ENCODE measurements at regions not wholly inside any gene's neighbourhood (a gene's known extent, or its start where the extent isn't known, plus 50 kb on each side); places are given as distances from the start of the nearest gene placed in this dataset.

GRCh38 chr13:27367570-27367969, 56.8 kb upstream of the GTF3A start (continued):
- peak; percentile 65; the same call in 1 of the 2 replicates for TF ChIP-seq MEIS2 (CRISPR knock-in tag; IDR thresholded peaks at IDR 0.05)
- no peak for TF ChIP-seq SOX6 (IDR thresholded peaks at IDR 0.05)
- peak; percentile 40; the same call in 1 of the 2 replicates for TF ChIP-seq SOX6 (CRISPR knock-in tag; IDR thresholded peaks at IDR 0.05)
- TF ChIP-seq ARHGAP35 (CRISPR knock-in tag; IDR thresholded peaks at IDR 0.05; ENCODE audit: borderline replicate concordance), result no peak
- TF ChIP-seq HHEX (CRISPR knock-in tag; IDR thresholded peaks at IDR 0.05), result peak; percentile 98
- peak; percentile 44; the same call in 1 of the 2 replicates for TF ChIP-seq CREB1 (IDR thresholded peaks at IDR 0.05)
- TF ChIP-seq CREB1 (CRISPR knock-in tag; IDR thresholded peaks at IDR 0.05), result no peak
- TF ChIP-seq RELA (CRISPR knock-in tag; IDR thresholded peaks at IDR 0.05), result no peak
- TF ChIP-seq EP300 (IDR thresholded peaks at IDR 0.05; ENCODE audit: low read depth in 2 of 2, low read length in 2 of 2), result 0 out of 4 replicates have a peak, but pooled peaks of 1 of the 2 experiments have one; percentile 21
- no peak for TF ChIP-seq EP300 (CRISPR knock-in tag; IDR thresholded peaks at IDR 0.05; ENCODE audit: borderline replicate concordance)
- TF ChIP-seq TBX3 (IDR thresholded peaks at IDR 0.05; ENCODE audit: borderline replicate concordance), result peak; percentile 93
- no peak for TF ChIP-seq MLLT10 (CRISPR knock-in tag; IDR thresholded peaks at IDR 0.05)
- TF ChIP-seq FOXP1 (IDR thresholded peaks at IDR 0.05), result peak; percentile 73
- peak; percentile 75 for TF ChIP-seq FOXP1 (CRISPR knock-in tag; IDR thresholded peaks at IDR 0.05)
- TF ChIP-seq, protein P1, sequence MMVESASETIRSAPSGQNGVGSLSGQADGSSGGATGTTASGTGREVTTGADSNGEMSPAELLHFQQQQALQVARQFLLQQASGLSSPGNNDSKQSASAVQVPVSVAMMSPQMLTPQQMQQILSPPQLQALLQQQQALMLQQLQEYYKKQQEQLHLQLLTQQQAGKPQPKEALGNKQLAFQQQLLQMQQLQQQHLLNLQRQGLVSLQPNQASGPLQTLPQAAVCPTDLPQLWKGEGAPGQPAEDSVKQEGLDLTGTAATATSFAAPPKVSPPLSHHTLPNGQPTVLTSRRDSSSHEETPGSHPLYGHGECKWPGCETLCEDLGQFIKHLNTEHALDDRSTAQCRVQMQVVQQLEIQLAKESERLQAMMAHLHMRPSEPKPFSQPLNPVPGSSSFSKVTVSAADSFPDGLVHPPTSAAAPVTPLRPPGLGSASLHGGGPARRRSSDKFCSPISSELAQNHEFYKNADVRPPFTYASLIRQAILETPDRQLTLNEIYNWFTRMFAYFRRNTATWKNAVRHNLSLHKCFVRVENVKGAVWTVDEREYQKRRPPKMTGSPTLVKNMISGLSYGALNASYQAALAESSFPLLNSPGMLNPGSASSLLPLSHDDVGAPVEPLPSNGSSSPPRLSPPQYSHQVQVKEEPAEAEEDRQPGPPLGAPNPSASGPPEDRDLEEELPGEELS (CRISPR knock-in tag; IDR thresholded peaks at IDR 0.05), result peak; percentile 40; the same call in 1 of the 2 replicates
- no peak for TF ChIP-seq TP53 (CRISPR knock-in tag; conservative IDR thresholded peaks at IDR 0.05)
- peak; percentile 65 for TF ChIP-seq FOXA1 (IDR thresholded peaks at IDR 0.05)
- peak; percentile 51 for TF ChIP-seq FOXA1 (CRISPR knock-in tag; IDR thresholded peaks at IDR 0.05)
- no peak for TF ChIP-seq ZNF331 (CRISPR knock-in tag; IDR thresholded peaks at IDR 0.05)
- TF ChIP-seq ZFP36 (IDR thresholded peaks at IDR 0.05; ENCODE audit: borderline replicate concordance, low read depth, low read length, partially characterized antibody), result peak; percentile 14
- TF ChIP-seq ZNF572 (CRISPR knock-in tag; IDR thresholded peaks at IDR 0.05), result no peak
- no peak for TF ChIP-seq GTF3A (CRISPR knock-in tag; conservative IDR thresholded peaks at IDR 0.05)
- TF ChIP-seq, protein P2, sequence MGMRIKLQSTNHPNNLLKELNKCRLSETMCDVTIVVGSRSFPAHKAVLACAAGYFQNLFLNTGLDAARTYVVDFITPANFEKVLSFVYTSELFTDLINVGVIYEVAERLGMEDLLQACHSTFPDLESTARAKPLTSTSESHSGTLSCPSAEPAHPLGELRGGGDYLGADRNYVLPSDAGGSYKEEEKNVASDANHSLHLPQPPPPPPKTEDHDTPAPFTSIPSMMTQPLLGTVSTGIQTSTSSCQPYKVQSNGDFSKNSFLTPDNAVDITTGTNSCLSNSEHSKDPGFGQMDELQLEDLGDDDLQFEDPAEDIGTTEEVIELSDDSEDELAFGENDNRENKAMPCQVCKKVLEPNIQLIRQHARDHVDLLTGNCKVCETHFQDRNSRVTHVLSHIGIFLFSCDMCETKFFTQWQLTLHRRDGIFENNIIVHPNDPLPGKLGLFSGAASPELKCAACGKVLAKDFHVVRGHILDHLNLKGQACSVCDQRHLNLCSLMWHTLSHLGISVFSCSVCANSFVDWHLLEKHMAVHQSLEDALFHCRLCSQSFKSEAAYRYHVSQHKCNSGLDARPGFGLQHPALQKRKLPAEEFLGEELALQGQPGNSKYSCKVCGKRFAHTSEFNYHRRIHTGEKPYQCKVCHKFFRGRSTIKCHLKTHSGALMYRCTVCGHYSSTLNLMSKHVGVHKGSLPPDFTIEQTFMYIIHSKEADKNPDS (CRISPR knock-in tag; IDR thresholded peaks at IDR 0.05), result no peak
- TF ChIP-seq POLR2G (IDR thresholded peaks at IDR 0.05; ENCODE audit: low read depth, low read length), result no peak
- TF ChIP-seq, protein P3, sequence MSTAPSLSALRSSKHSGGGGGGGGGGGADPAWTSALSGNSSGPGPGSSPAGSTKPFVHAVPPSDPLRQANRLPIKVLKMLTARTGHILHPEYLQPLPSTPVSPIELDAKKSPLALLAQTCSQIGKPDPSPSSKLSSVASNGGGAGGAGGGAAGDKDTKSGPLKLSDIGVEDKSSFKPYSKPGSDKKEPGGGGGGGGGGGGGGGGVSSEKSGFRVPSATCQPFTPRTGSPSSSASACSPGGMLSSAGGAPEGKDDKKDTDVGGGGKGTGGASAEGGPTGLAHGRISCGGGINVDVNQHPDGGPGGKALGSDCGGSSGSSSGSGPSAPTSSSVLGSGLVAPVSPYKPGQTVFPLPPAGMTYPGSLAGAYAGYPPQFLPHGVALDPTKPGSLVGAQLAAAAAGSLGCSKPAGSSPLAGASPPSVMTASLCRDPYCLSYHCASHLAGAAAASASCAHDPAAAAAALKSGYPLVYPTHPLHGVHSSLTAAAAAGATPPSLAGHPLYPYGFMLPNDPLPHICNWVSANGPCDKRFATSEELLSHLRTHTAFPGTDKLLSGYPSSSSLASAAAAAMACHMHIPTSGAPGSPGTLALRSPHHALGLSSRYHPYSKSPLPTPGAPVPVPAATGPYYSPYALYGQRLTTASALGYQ (CRISPR knock-in tag; IDR thresholded peaks at IDR 0.05), result peak; percentile 41; the same call in 1 of the 2 replicates
- no peak for TF ChIP-seq PRDM4 (CRISPR knock-in tag; IDR thresholded peaks at IDR 0.05; ENCODE audit: borderline replicate concordance)
